H9 (cell line): ENCODE measurements at regions not wholly inside any gene's neighbourhood (a gene's known extent, or its start where the extent isn't known, plus 50 kb on each side); places are given as distances from the start of the nearest gene placed in this dataset.

Source experiments
- DNase-seq: peaks from one replicate; pipeline ENCODE4 v3.0.0-alpha.2; 2017
- H2AFZ ChIP-seq: one replicate; pipeline ENCODE4 v1.6.1; 2013; ENCODE audit warnings: mild to moderate bottlenecking, low read length, control low read depth, moderate library complexity
- H2AK5ac ChIP-seq: 2 replicates; pipeline ENCODE4 v1.6.1; 2013; ENCODE audit warnings: low read length, control low read depth, mixed read lengths; ENCODE audit not compliant: insufficient read length
- H2BK120ac ChIP-seq: one replicate; pipeline ENCODE4 v1.6.1; 2013; ENCODE audit warnings: low read depth, mild to moderate bottlenecking, low read length, control low read depth, inconsistent platforms; ENCODE audit not compliant: poor library complexity, severe bottlenecking
- H2BK12ac ChIP-seq: 2 replicates; pipeline ENCODE4 v1.6.1; 2013; ENCODE audit warnings: low read length, control low read depth, mixed read lengths, low read depth; ENCODE audit not compliant: insufficient read length
- H2BK15ac ChIP-seq: 2 replicates; pipeline ENCODE4 v1.6.1; 2013; ENCODE audit warnings: low read depth, low read length, control low read depth
- H2BK20ac ChIP-seq: one replicate; pipeline ENCODE4 v1.6.1; 2013; ENCODE audit warnings: low read depth, mild to moderate bottlenecking, low read length, control low read depth, inconsistent platforms; ENCODE audit not compliant: poor library complexity, severe bottlenecking
- H2BK5ac ChIP-seq: 2 replicates; pipeline ENCODE4 v1.6.1; 2013; ENCODE audit warnings: low read length, control low read depth, mixed read lengths; ENCODE audit not compliant: insufficient read length
- H3K14ac ChIP-seq: 2 replicates; pipeline ENCODE4 v1.6.1; 2013; ENCODE audit warnings: low read length, control low read depth; ENCODE audit not compliant: insufficient read depth
- H3K18ac ChIP-seq: 2 replicates; pipeline ENCODE4 v1.6.1; 2013; ENCODE audit warnings: low read depth, mild to moderate bottlenecking, mixed read lengths, low read length, control low read depth; ENCODE audit not compliant: insufficient read length
- H3K23ac ChIP-seq: 2 replicates; pipeline ENCODE4 v1.6.1; 2013; ENCODE audit warnings: low read length, control low read depth, mixed read lengths, low read depth; ENCODE audit not compliant: insufficient read length
- H3K23me2 ChIP-seq: 2 replicates; pipeline ENCODE4 v1.6.1; 2013; ENCODE audit warnings: low read depth, mild to moderate bottlenecking, mixed read lengths, low read length, control low read depth; ENCODE audit not compliant: insufficient read length, poor library complexity, severe bottlenecking
- H3K27ac ChIP-seq: 2 replicates; pipeline ENCODE4 v1.5.1; 2013; ENCODE audit warnings: low read length, control low read depth, mixed read lengths, low read depth; ENCODE audit not compliant: insufficient read length
- H3K27me3 ChIP-seq: 2 replicates; pipeline ENCODE4 v1.6.1; 2013; ENCODE audit warnings: low read length, control low read depth, inconsistent platforms; ENCODE audit not compliant: insufficient read depth
- H3K4ac ChIP-seq: 2 replicates; pipeline ENCODE4 v1.6.1; 2013; ENCODE audit warnings: low read depth, mild to moderate bottlenecking, control low read depth, inconsistent platforms, low read length, moderate library complexity
- H3K4me1 ChIP-seq: 2 replicates; pipeline ENCODE4 v1.6.1; 2013; ENCODE audit warnings: low read length, control low read depth, inconsistent platforms; ENCODE audit not compliant: insufficient read depth
- H3K4me2 ChIP-seq: 2 replicates; pipeline ENCODE4 v1.6.1; 2013; ENCODE audit warnings: low read length, control low read depth, mixed read lengths; ENCODE audit not compliant: insufficient read length, insufficient read depth
- H3K56ac ChIP-seq: 2 replicates; pipeline ENCODE4 v1.6.1; 2013; ENCODE audit warnings: low read depth, mild to moderate bottlenecking, mixed read lengths, low read length, control low read depth; ENCODE audit not compliant: insufficient read length
- H3K79me1 ChIP-seq: 2 replicates; pipeline ENCODE4 v1.6.1; 2013; ENCODE audit warnings: low read depth, mild to moderate bottlenecking, moderate library complexity, low read length, control low read depth, inconsistent platforms; ENCODE audit not compliant: insufficient read depth, poor library complexity, severe bottlenecking
- H3K79me2 ChIP-seq: 2 replicates; pipeline ENCODE4 v1.6.1; 2013; ENCODE audit warnings: low read length, control low read depth, inconsistent platforms; ENCODE audit not compliant: insufficient read depth
- H3K9ac ChIP-seq: 2 replicates; pipeline ENCODE4 v1.6.1; 2013; ENCODE audit warnings: low read length, control low read depth, mixed read lengths; ENCODE audit not compliant: insufficient read length; ENCODE audit errors: extremely low read depth
- H3K9me3 ChIP-seq: one replicate; pipeline ENCODE4 v1.6.1; 2013; ENCODE audit warnings: low read depth, low read length, inconsistent platforms; ENCODE audit not compliant: control insufficient read depth
- H3T11ph ChIP-seq: one replicate; pipeline ENCODE4 v1.6.1; 2013; ENCODE audit warnings: mild to moderate bottlenecking, low read length, control low read depth, inconsistent platforms
- H4K20me1 ChIP-seq: one replicate; pipeline ENCODE4 v1.6.1; 2013; ENCODE audit not compliant: control insufficient read depth, insufficient read length, insufficient read depth
- H4K5ac ChIP-seq: 2 replicates; pipeline ENCODE4 v1.6.1; 2013; ENCODE audit warnings: low read depth, mild to moderate bottlenecking, mixed read lengths, low read length, control low read depth; ENCODE audit not compliant: insufficient read length
- H4K8ac ChIP-seq: replicated peaks from 2 replicates; pipeline ENCODE4 v1.6.1; 2013; ENCODE audit warnings: low read length, control low read depth, mixed read lengths, low read depth; ENCODE audit not compliant: insufficient read length
- H4K91ac ChIP-seq: 2 replicates; pipeline ENCODE4 v1.6.1; 2013; ENCODE audit warnings: low read depth, mild to moderate bottlenecking, moderate library complexity, mixed read lengths, low read length, control low read depth; ENCODE audit not compliant: insufficient read length
- H3K27ac Mint-ChIP-seq, 3 experiments: 2 replicates in 2 of 3; 3 replicates in 1 of 3; pipeline ENCODE4 v1.8.0; 2020 to 2021; ENCODE audit warnings: mixed read lengths in 3 of 3, mild to moderate bottlenecking in 1 of 3, moderate library complexity in 1 of 3
- H3K27me3 Mint-ChIP-seq: 2 replicates; pipeline ENCODE4 v1.8.0; 2021; ENCODE audit warnings: low read depth, mild to moderate bottlenecking, moderate library complexity, mixed read lengths
- H3K36me3 Mint-ChIP-seq, 3 experiments: 2 replicates in 2 of 3; 3 replicates in 1 of 3; pipeline ENCODE4 v1.8.0; 2020 to 2021; ENCODE audit warnings: low read depth in 3 of 3, mixed read lengths in 3 of 3; ENCODE audit not compliant: insufficient read depth in 1 of 3
- H3K4me1 Mint-ChIP-seq, 2 experiments: 2 replicates each; pipeline ENCODE4 v1.8.0; 2020; ENCODE audit warnings: mixed read lengths in 2 of 2
- H3K4me3 Mint-ChIP-seq, 2 experiments: 2 replicates in 1 of 2; 3 replicates in 1 of 2; pipeline ENCODE4 v1.8.0; 2020 to 2021; ENCODE audit warnings: mild to moderate bottlenecking in 2 of 2, mixed read lengths in 2 of 2, moderate library complexity in 1 of 2
- H3K9me3 Mint-ChIP-seq, 2 experiments: 2 replicates in 1 of 2; 3 replicates in 1 of 2; pipeline ENCODE4 v1.8.0; 2020; ENCODE audit warnings: mild to moderate bottlenecking in 2 of 2, mixed read lengths in 2 of 2, moderate library complexity in 1 of 2
- WGBS: extraction: QIAGEN DNeasy Blood & Tissue Kit; methylation state at CpG from one replicate; pipeline ENCODE4 v1.1.7; 2013; ENCODE audit warnings: missing lambda C conversion rate, low lambda C conversion rate, mixed read lengths; ENCODE audit not compliant: insufficient read length; ENCODE audit errors: extremely low coverage; 5-methylcytosine and 5-hydroxymethylcytosine counted together
- TF ChIP-seq, protein P1 (sequence below): fragments of 200-600 bp; sonication (generic); conservative IDR thresholded peaks from 3 replicates; pipeline ENCODE4 v1.8.0; 2021; ENCODE audit warnings: antibody characterized with exemption, mild to moderate bottlenecking

DNA sequence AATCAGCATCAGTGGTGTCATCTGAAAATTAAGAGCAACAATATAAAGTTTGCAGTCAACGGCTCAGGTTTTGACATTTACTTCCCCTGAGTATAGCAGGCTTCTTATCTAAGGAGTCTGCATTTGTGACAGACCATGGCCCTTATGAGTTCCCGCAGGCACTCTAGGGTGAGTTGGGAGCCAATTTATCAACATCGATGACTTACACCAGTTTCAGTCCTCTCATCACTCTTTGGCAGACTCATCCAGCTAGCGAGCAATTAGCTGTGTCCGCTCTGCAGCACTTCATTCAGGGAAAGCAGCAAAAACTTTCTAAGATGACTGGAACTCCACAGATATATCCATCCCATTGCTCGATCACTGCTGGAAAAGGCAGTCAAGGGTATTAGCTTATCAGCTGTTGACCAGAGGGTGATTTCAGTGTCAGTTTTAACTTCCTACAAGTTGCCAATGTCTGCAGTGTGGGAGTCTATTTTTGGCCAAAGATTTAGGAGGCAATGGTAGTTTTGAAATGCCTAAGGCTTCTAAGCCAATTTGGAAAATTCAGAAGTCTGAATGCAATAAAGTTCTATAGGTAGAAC lies 625.1 kb upstream of the TENM3 start:
- no peaks in the 10 kb centered on the region for H3K9me3 Mint-ChIP-seq

More for the DNA sequence above, 625.1 kb upstream of the TENM3 start:
- Histone ChIP-seq H2BK12ac (no peak overlapping the region), H4K5ac (no peak overlapping the region), H2BK15ac (no peak overlapping the region), H2AFZ (no peak overlapping the region), H3T11ph (no peak overlapping the region), H3K79me1 (no peaks in the 10 kb centered on the region), H2AK5ac (no peak overlapping the region), H3K9me3 (no peaks in the 10 kb centered on the region), H3K4ac (no peak overlapping the region), H3K27me3 (no peaks in the 10 kb centered on the region), H2BK120ac (no peak overlapping the region), H4K8ac (no peak overlapping the region), H3K56ac (no peak overlapping the region), H3K4me2 (no peak overlapping the region), H3K23me2 (no peaks in the 10 kb centered on the region), H3K14ac (no peak overlapping the region), H3K27ac (no peak overlapping the region), H3K23ac (no peak overlapping the region), H3K9ac (no peak overlapping the region), H3K79me2 (no peaks in the 10 kb centered on the region), H3K18ac (no peak overlapping the region), H4K20me1 (no peaks in the 10 kb centered on the region), H2BK20ac (no peak overlapping the region), H4K91ac (no peak overlapping the region), H3K4me1 (no peaks in the 10 kb centered on the region; the same call in 1 of the 2 replicates), H2BK5ac (no peak overlapping the region)
- Mint-ChIP-seq H3K36me3 (no peaks in the 10 kb centered on the region), H3K27me3 (no peaks in the 10 kb centered on the region), H3K27ac (no peak overlapping the region), H3K4me1 (peaks cover 0 to 5% of the 10 kb centered on the region in 2 experiments; a peak in 2 of 4 replicates), H3K4me3 (no peak overlapping the region)
- TF ChIP-seq, protein P1, sequence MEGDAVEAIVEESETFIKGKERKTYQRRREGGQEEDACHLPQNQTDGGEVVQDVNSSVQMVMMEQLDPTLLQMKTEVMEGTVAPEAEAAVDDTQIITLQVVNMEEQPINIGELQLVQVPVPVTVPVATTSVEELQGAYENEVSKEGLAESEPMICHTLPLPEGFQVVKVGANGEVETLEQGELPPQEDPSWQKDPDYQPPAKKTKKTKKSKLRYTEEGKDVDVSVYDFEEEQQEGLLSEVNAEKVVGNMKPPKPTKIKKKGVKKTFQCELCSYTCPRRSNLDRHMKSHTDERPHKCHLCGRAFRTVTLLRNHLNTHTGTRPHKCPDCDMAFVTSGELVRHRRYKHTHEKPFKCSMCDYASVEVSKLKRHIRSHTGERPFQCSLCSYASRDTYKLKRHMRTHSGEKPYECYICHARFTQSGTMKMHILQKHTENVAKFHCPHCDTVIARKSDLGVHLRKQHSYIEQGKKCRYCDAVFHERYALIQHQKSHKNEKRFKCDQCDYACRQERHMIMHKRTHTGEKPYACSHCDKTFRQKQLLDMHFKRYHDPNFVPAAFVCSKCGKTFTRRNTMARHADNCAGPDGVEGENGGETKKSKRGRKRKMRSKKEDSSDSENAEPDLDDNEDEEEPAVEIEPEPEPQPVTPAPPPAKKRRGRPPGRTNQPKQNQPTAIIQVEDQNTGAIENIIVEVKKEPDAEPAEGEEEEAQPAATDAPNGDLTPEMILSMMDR: no peak
- no CpG with 5 or more reads among the region's 6 CpGs for WGBS
- no peak for DNase-seq
